ENCODE measurements at regions not wholly inside any gene's neighbourhood (a gene's known extent, or its start where the extent isn't known, plus 50 kb on each side); places are given as distances from the start of the nearest gene placed in this dataset.
"Not testable (repeated sequence)": the region's sequence is repeated elsewhere in the genome, so short reads cannot be mapped to it uniquely, and the experiment has no call there.

GRCh38 chr7:41416208-41416595 lies 286.7 kb downstream of the INHBA start:
- H3K4me1 ChIP-seq (ENCODE audit: insufficient read depth, low read length): peaks cover 7% of the 10 kb centered on the region
- no peak overlapping the region for H3K4me3 ChIP-seq (ENCODE audit: low read length)
- no peak overlapping the region for H2AFZ ChIP-seq (ENCODE audit: low read depth, low read length)
- H3K36me3 ChIP-seq (ENCODE audit: insufficient read depth, low read length): no peaks in the 10 kb centered on the region
- H3K27me3 ChIP-seq (ENCODE audit: insufficient read depth, low read length): no peaks in the 10 kb centered on the region
- H3K9me3 ChIP-seq (ENCODE audit: low read length): no peaks in the 10 kb centered on the region

GRCh38 chr7:41415471-41416207 lies 287.3 kb downstream of the INHBA start:
- Histone ChIP-seq H3K4me3 (ENCODE audit: low read length) (no peak overlapping the region), H3K36me3 (ENCODE audit: insufficient read depth, low read length) (no peaks in the 10 kb centered on the region), H3K27me3 (ENCODE audit: insufficient read depth, low read length) (no peaks in the 10 kb centered on the region), H3K4me1 (ENCODE audit: insufficient read depth, low read length) (peaks cover 8% of the 10 kb centered on the region), H3K9me3 (ENCODE audit: low read length) (no peaks in the 10 kb centered on the region), H2AFZ (ENCODE audit: low read depth, low read length) (no peak overlapping the region)

GRCh38 chr7:41415051-41415450 lies 287.8 kb downstream of the INHBA start:
- Histone ChIP-seq H2AFZ (ENCODE audit: low read depth, low read length) (no peak overlapping the region), H3K36me3 (ENCODE audit: insufficient read depth, low read length) (no peaks in the 10 kb centered on the region), H3K4me1 (ENCODE audit: insufficient read depth, low read length) (peaks cover 8% of the 10 kb centered on the region), H3K27me3 (ENCODE audit: insufficient read depth, low read length) (no peaks in the 10 kb centered on the region), H3K9me3 (ENCODE audit: low read length) (no peaks in the 10 kb centered on the region), H3K4me3 (ENCODE audit: low read length) (no peak overlapping the region)

- Histone ChIP-seq H3K4me1 (ENCODE audit: insufficient read depth, low read length) (no peaks in the 10 kb centered on the region), H3K36me3 (ENCODE audit: insufficient read depth, low read length) (no peaks in the 10 kb centered on the region), H3K27me3 (ENCODE audit: insufficient read depth, low read length) (no peaks in the 10 kb centered on the region), H3K9me3 (ENCODE audit: low read length) (no peaks in the 10 kb centered on the region), H2AFZ (ENCODE audit: low read depth, low read length) (no peak overlapping the region), H3K4me3 (ENCODE audit: low read length) (no peak overlapping the region)
These were observed 298.4 kb downstream of the INHBA start for GRCh38 chr7:41404375-41405074.

- H3K36me3 ChIP-seq (ENCODE audit: insufficient read depth, low read length): no peaks in the 10 kb centered on the region
- H3K4me3 ChIP-seq (ENCODE audit: low read length): no peak overlapping the region
- no peaks in the 10 kb centered on the region for H3K27me3 ChIP-seq (ENCODE audit: insufficient read depth, low read length)
- no peaks in the 10 kb centered on the region for H3K4me1 ChIP-seq (ENCODE audit: insufficient read depth, low read length)
- H2AFZ ChIP-seq (ENCODE audit: low read depth, low read length): no peak overlapping the region
- H3K9me3 ChIP-seq (ENCODE audit: low read length): no peaks in the 10 kb centered on the region
These were observed 299.6 kb downstream of the INHBA start for GRCh38 chr7:41403291-41403690.

GRCh38 chr7:41401833-41402232 lies 301.1 kb downstream of the INHBA start:
- Histone ChIP-seq H3K4me3 (ENCODE audit: low read length) (no peak overlapping the region), H2AFZ (ENCODE audit: low read depth, low read length) (no peak overlapping the region), H3K36me3 (ENCODE audit: insufficient read depth, low read length) (no peaks in the 10 kb centered on the region), H3K27me3 (ENCODE audit: insufficient read depth, low read length) (no peaks in the 10 kb centered on the region), H3K4me1 (ENCODE audit: insufficient read depth, low read length) (no peaks in the 10 kb centered on the region), H3K9me3 (ENCODE audit: low read length) (no peaks in the 10 kb centered on the region)

- Histone ChIP-seq H2AFZ (ENCODE audit: low read depth, low read length) (no peak overlapping the region), H3K9me3 (ENCODE audit: low read length) (no peaks in the 10 kb centered on the region), H3K4me3 (ENCODE audit: low read length) (no peak overlapping the region), H3K27me3 (ENCODE audit: insufficient read depth, low read length) (no peaks in the 10 kb centered on the region), H3K4me1 (ENCODE audit: insufficient read depth, low read length) (no peaks in the 10 kb centered on the region), H3K36me3 (ENCODE audit: insufficient read depth, low read length) (no peaks in the 10 kb centered on the region)
These were observed 303.7 kb downstream of the INHBA start for GRCh38 chr7:41399171-41399570.

- Histone ChIP-seq H3K4me1 (ENCODE audit: insufficient read depth, low read length) (no peaks in the 10 kb centered on the region), H2AFZ (ENCODE audit: low read depth, low read length) (no peak overlapping the region), H3K27me3 (ENCODE audit: insufficient read depth, low read length) (no peaks in the 10 kb centered on the region), H3K36me3 (ENCODE audit: insufficient read depth, low read length) (no peaks in the 10 kb centered on the region), H3K9me3 (ENCODE audit: low read length) (peaks cover 3% of the 10 kb centered on the region), H3K4me3 (ENCODE audit: low read length) (no peak overlapping the region)
These were observed 311.1 kb downstream of the INHBA start for GRCh38 chr7:41391818-41392217.

- H3K4me3 ChIP-seq (ENCODE audit: low read length); H3K9me3 ChIP-seq (ENCODE audit: low read length); H3K36me3 ChIP-seq (ENCODE audit: insufficient read depth, low read length); H3K27me3 ChIP-seq (ENCODE audit: insufficient read depth, low read length); H3K4me1 ChIP-seq (ENCODE audit: insufficient read depth, low read length); H2AFZ ChIP-seq (ENCODE audit: low read depth, low read length): not testable (repeated sequence)
These were observed 314.0 kb downstream of the INHBA start for GRCh38 chr7:41388933-41389332.

- Histone ChIP-seq H3K36me3 (ENCODE audit: insufficient read depth, low read length) (no peaks in the 10 kb centered on the region), H3K4me3 (ENCODE audit: low read length) (no peak overlapping the region), H3K4me1 (ENCODE audit: insufficient read depth, low read length) (no peaks in the 10 kb centered on the region), H3K27me3 (ENCODE audit: insufficient read depth, low read length) (no peaks in the 10 kb centered on the region), H3K9me3 (ENCODE audit: low read length) (no peaks in the 10 kb centered on the region), H2AFZ (ENCODE audit: low read depth, low read length) (no peak overlapping the region)
These were observed 316.9 kb downstream of the INHBA start for GRCh38 chr7:41385996-41386395.

- no peaks in the 10 kb centered on the region for H3K9me3 ChIP-seq (ENCODE audit: low read length)
- no peaks in the 10 kb centered on the region for H3K4me1 ChIP-seq (ENCODE audit: insufficient read depth, low read length)
- no peak overlapping the region for H2AFZ ChIP-seq (ENCODE audit: low read depth, low read length)
- no peak overlapping the region for H3K4me3 ChIP-seq (ENCODE audit: low read length)
- H3K36me3 ChIP-seq (ENCODE audit: insufficient read depth, low read length): no peaks in the 10 kb centered on the region
- H3K27me3 ChIP-seq (ENCODE audit: insufficient read depth, low read length): no peaks in the 10 kb centered on the region
These were observed 318.5 kb downstream of the INHBA start for GRCh38 chr7:41384418-41384817.

- no peak overlapping the region for H2AFZ ChIP-seq (ENCODE audit: low read depth, low read length)
- no peak overlapping the region for H3K4me3 ChIP-seq (ENCODE audit: low read length)
These were observed 319.3 kb downstream of the INHBA start for GRCh38 chr7:41383596-41383995.

GRCh38 chr7:41378156-41378555 lies 324.7 kb downstream of the INHBA start:
- H2AFZ ChIP-seq (ENCODE audit: low read depth, low read length): no peak overlapping the region
- H3K4me3 ChIP-seq (ENCODE audit: low read length): no peak overlapping the region
- no peaks in the 10 kb centered on the region for H3K36me3 ChIP-seq (ENCODE audit: insufficient read depth, low read length)
- H3K4me1 ChIP-seq (ENCODE audit: insufficient read depth, low read length): no peaks in the 10 kb centered on the region
- H3K9me3 ChIP-seq (ENCODE audit: low read length): no peaks in the 10 kb centered on the region
- no peaks in the 10 kb centered on the region for H3K27me3 ChIP-seq (ENCODE audit: insufficient read depth, low read length)

More at GRCh38 chr7:41383596-41383995, 319.3 kb downstream of the INHBA start:
- no peaks in the 10 kb centered on the region for H3K4me1 ChIP-seq (ENCODE audit: insufficient read depth, low read length)
- no peaks in the 10 kb centered on the region for H3K36me3 ChIP-seq (ENCODE audit: insufficient read depth, low read length)
- no peaks in the 10 kb centered on the region for H3K27me3 ChIP-seq (ENCODE audit: insufficient read depth, low read length)
- H3K9me3 ChIP-seq (ENCODE audit: low read length): no peaks in the 10 kb centered on the region

Data from neuron (in vitro differentiated cells).